GM19023 (cell line): ENCODE measurements at regions not wholly inside any gene's neighbourhood (a gene's known extent, or its start where the extent isn't known, plus 50 kb on each side); places are given as distances from the start of the nearest gene placed in this dataset.
A peak's percentile ranks its signal among the peaks of the same experiment; 100 is the strongest.
"Not testable (repeated sequence)": the region's sequence is repeated elsewhere in the genome, so short reads cannot be mapped to it uniquely, and the experiment has no call there.

Source experiments
- ATAC-seq: cut with Tn5 transposase; IDR thresholded peaks from one replicate; pipeline ENCODE4 v1.9.1; 2021; ENCODE audit warnings: mild to moderate bottlenecking, moderate library complexity; ENCODE audit not compliant: unreplicated experiment

- no peak for ATAC-seq
These were observed 335.6 kb downstream of the PREX1 start for GRCh38 chr20:48492015-48492714.

DNA sequence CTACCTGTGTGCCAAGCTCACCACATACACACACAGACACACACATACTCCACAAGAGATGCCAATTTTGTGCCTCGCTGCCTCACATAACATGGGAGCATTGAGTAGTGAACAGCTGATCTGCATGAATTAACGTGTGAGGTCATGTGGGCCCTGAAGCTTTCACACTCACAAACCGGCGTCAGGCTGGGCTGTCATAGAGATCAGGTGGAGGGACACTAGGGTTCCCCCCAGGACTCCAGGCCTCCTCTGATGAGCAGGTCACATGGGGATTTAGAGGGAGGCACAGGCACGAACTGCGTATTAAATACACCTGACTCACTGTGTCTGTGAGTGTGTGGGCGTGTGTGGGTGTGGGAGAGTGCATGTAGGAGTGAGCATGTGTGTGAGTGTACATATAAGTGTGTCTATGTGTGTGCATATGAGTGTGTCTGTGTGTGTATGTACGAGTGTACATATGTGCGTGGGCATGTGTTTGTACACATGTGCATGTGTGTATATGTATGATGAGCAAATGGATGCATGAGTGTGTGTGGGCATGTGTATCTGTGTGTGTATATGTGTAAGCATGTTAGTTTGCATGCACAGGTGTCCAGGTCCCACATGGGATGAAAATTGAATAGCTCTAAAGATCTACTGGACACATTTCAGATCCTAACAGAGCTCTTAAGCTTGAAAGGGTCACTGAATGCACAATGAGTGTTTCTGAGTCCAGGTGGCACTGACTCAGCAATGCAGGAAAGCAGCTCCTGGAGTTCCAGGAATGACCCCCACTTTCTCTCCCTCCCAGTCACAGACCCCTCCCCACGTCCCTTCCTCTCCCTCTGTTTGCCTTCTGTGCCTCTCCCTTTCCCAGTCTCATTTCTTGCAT lies 336.6 kb downstream of the PREX1 start:
- no peak for ATAC-seq

GRCh38 chr20:48490341-48490740 lies 337.5 kb downstream of the PREX1 start:
- ATAC-seq: not testable (repeated sequence)

GRCh38 chr20:48489656-48490055 lies 338.1 kb downstream of the PREX1 start:
- ATAC-seq: no peak

GRCh38 chr20:48489046-48489463 lies 338.7 kb downstream of the PREX1 start:
- peak; percentile 38 for ATAC-seq

GRCh38 chr20:48488334-48489034 lies 339.3 kb downstream of the PREX1 start:
- peak; percentile 50 for ATAC-seq

GRCh38 chr20:48486065-48486464 lies 341.7 kb downstream of the PREX1 start:
- no peak for ATAC-seq

DNA sequence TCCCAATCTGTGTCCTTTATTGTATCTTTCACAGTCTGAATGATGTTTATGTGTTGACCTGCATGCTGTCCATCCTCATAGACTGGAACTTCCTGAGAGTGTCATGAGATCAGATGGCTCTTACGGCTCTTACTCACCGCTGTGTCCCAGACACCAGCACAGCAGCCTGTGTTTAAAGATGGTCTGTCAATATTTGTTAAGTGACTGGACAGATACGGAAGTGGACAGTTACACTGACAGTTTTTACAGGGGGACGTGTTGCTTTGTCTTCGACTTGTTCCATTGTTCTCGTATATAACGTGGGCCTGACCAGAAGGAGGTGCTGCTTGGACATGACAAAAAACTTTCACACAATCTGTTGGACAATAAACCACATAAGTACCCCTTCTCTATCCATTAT lies 342.6 kb downstream of the PREX1 start:
- not testable (repeated sequence) for ATAC-seq

DNA sequence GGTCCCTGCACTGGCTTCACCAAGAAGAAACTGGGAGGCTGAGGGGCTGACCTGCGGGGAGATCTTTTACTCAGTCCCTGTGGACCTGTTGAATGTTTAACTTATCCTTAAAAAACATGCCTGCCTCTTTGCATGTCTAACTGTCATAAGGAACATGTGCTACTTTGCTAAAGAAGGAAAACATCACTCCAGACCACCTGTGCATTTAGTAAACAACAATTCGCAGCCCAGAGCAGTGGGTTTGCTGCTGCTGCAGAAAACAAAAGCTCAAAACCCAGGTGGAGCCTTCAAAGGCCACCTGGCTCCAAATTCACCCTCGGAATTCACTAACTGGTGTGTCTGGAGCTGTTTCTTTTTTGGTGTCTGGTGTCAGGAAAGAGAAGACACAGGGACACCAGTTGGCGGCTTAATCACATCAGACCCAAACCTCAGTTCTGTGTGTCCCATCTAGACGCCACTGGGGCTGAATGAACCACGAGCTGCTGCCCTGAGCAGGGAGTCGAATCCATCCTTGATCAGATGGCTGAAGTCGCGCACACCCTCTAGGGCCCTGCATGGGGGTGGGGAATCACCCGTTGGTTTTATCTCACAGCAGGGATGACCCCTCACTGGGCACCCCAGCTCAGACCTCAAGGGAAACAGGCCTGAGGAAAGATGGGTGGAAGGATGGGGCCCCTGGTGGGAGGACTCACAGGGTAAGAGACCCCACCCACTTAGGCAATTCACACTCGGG lies 344.3 kb downstream of the PREX1 start:
- no peak for ATAC-seq

- ATAC-seq: no peak
These were observed 345.0 kb downstream of the PREX1 start for GRCh38 chr20:48482790-48483189.

DNA sequence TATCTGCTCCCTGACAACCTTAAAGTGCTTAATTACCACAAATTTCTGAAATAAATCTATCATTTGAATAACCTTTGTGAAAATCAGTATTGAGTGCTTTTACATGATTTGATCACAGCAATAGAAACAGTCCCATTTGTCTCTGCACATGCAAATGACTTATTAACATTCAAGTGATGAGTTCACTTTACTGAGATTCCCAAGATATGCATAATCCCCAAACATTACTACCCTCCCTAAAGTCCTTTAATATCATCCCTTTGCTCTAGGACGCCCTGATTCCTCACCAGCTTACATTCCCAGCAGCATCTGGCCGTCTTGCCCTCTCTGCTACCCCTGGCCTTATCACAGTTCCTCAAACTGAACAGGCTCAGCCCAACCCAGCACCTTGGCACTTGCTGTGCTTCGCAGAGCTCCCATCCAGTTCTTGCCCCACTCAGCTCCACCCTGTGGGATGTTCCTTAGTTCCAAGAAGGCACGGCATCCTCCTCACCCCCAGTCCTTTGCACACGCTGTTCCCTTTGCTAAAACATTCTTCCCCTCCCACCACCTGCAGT lies 347.5 kb downstream of the PREX1 start:
- no peak for ATAC-seq

DNA sequence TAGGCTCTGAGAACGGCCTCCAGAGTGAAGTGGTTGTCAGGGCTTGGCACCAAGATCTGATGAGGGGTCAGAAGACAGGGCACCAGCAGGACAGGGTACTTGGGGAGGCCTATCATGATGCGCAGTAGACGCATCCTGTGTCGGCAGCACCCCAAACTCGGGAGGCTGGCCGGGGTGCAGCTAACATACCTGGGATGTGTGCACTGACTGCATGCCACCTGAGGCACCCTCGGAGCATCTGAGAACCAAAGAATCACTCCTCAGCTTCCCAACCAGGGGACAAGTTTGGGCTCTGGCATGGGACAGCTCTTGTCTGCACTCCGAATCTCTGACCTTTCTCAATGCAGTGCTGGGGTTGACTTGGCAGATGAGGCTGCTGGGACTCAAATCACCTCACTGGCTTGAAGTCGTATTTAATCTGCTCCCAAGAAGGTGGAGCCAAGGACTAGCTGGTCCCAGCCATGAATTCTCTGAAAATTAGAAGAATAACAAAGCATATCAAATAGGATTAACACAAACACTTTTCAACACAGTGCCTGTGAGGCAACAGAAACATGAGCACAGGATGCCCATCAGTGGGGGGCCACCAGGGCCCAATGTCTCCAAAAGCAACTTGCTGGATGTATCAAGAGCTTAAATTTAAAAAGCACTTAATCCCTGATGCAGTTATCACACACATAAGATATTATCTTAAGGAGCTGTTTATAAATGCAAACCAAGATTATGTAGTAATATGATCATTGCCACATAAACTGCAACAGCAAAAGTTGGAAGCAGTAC lies 348.8 kb downstream of the PREX1 start:
- no peak for ATAC-seq

- ATAC-seq: no peak
These were observed 349.4 kb downstream of the PREX1 start for GRCh38 chr20:48478370-48478769.

GRCh38 chr20:48476854-48477253 lies 350.9 kb downstream of the PREX1 start:
- no peak for ATAC-seq

DNA sequence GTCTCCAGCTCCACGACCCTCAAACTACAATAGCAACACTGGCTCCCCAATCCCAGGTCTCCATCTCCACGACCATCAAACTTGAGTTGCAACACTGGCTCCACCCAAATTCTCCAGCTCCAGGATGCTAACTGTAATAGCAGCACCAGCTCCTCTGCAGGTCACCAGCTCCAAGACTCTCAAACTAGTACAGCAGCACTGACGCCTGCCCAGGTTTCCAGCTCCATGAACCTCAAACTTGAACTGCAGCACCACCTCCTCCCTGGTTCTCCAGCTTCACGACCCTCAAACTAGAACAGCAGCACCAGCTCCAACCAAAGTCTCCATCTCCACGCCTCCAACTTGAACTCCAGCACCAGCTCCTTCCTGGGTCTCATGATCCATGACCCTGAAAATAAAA lies 353.8 kb downstream of the PREX1 start:
- no peak for ATAC-seq

GRCh38 chr20:48471759-48472408 lies 355.9 kb downstream of the PREX1 start:
- no peak for ATAC-seq

DNA sequence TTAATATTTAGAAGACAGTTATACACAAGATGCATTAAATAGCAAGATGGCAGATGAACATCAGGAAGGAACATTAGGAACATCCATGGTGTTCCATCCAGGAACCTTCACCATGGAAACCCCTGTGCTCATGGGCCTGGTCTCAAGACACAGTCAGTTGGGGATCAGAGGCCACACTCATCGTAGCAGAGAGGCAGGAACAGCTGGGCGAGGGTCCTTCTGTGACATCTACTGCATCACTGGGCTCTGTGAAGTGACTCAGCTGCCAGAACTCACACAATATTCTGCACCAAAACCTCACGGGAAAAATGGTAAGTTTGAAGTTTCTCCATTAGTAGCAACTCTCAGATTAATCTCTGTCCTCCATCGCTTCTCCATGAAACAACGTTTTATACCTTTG lies 356.6 kb downstream of the PREX1 start:
- ATAC-seq: no peak

GRCh38 chr20:48470141-48470540 lies 357.7 kb downstream of the PREX1 start:
- ATAC-seq: no peak

DNA sequence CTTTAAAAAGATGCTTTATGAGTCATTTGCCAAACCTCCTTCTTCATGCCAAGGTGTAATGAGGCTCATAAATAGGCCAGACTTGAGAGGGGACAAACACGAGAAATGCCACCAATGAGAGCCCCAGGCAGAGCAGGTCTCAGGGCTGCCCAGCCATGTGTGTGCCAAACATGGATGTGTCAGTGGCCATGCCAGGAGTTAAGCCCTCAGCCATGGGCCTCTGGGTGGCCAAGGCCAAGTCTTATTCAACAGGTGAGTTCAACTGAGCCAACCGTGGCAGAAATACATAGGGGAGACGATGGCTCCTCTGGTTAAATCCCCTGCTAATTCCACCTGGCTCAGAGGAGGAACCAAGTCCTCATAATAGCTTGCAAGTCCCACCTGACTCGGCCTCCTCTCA lies 358.8 kb downstream of the PREX1 start:
- no peak for ATAC-seq
